Dermis microvascular lymphatic vessel endothelial cell (primary cell): ENCODE measurements at regions not wholly inside any gene's neighbourhood (a gene's known extent, or its start where the extent isn't known, plus 50 kb on each side); places are given as distances from the start of the nearest gene placed in this dataset.

ENCODE experiments used
- DNase-seq, 2 donors: peaks; one replicate each; pipeline versions ENCODE4 v3.0.0 to v3.0.0-alpha.2; 2010; ENCODE audit warnings: low read depth in 2 of 2

- DNase-seq, result no peak
These were observed 120.0 kb downstream of the BEGAIN start for GRCh38 chr14:100467046-100467750.

- no peak for DNase-seq
These were observed 119.3 kb downstream of the BEGAIN start for GRCh38 chr14:100467939-100468338.

GRCh38 chr14:100468557-100468956 is 118.7 kb downstream of the BEGAIN start:
- DNase-seq, result no peak

- DNase-seq, result no peak
These were observed 117.3 kb downstream of the BEGAIN start for GRCh38 chr14:100469632-100470522.

- DNase-seq, result no peak
These were observed 116.7 kb downstream of the BEGAIN start for GRCh38 chr14:100470523-100470897.

GRCh38 chr14:100471441-100472093 is 115.7 kb downstream of the BEGAIN start:
- no peak for DNase-seq

GRCh38 chr14:100472094-100472455 is 115.1 kb downstream of the BEGAIN start:
- DNase-seq, result no peak

- DNase-seq, result no peak
These were observed 114.7 kb downstream of the BEGAIN start for GRCh38 chr14:100472491-100472890.

GRCh38 chr14:100473249-100473648 is 114.0 kb downstream of the BEGAIN start:
- no peak for DNase-seq

GRCh38 chr14:100474196-100474595 is 113.0 kb downstream of the BEGAIN start:
- DNase-seq, result no peak

- DNase-seq, result no peak
These were observed 111.9 kb downstream of the BEGAIN start for GRCh38 chr14:100475268-100475667.

- no peak for DNase-seq
These were observed 111.0 kb downstream of the BEGAIN start for GRCh38 chr14:100476012-100476822.

- DNase-seq, result no peak
These were observed 102.5 kb downstream of the BEGAIN start for GRCh38 chr14:100484531-100485267.

- DNase-seq, result peak; percentile 33 to 68
These were observed 101.0 kb downstream of the BEGAIN start for GRCh38 chr14:100486025-100486828.
